Esophagus squamous epithelium (tissue), 4 donors: ENCODE measurements at regions not wholly inside any gene's neighbourhood (a gene's known extent, or its start where the extent isn't known, plus 50 kb on each side); places are given as distances from the start of the nearest gene placed in this dataset.

Experiments used
- CTCF ChIP-seq, 6 experiments: fragments of 450-650 bp in 4 of 6; fragments of 200-600 bp in 2 of 6; sonication (generic) in 2 of 6; IDR thresholded peaks; one replicate each; pipeline ENCODE4 v1.5.1; 2016 to 2019; ENCODE audit warnings: antibody characterized with exemption in 6 of 6, mild to moderate bottlenecking in 4 of 6, moderate library complexity in 4 of 6
- POLR2A ChIP-seq, 4 donors: fragments of 450-650 bp; IDR thresholded peaks; one replicate each; pipeline ENCODE4 v1.6.1; 2017; ENCODE audit warnings: antibody characterized with exemption in 4 of 4, mild to moderate bottlenecking in 4 of 4, moderate library complexity in 3 of 4

DNA sequence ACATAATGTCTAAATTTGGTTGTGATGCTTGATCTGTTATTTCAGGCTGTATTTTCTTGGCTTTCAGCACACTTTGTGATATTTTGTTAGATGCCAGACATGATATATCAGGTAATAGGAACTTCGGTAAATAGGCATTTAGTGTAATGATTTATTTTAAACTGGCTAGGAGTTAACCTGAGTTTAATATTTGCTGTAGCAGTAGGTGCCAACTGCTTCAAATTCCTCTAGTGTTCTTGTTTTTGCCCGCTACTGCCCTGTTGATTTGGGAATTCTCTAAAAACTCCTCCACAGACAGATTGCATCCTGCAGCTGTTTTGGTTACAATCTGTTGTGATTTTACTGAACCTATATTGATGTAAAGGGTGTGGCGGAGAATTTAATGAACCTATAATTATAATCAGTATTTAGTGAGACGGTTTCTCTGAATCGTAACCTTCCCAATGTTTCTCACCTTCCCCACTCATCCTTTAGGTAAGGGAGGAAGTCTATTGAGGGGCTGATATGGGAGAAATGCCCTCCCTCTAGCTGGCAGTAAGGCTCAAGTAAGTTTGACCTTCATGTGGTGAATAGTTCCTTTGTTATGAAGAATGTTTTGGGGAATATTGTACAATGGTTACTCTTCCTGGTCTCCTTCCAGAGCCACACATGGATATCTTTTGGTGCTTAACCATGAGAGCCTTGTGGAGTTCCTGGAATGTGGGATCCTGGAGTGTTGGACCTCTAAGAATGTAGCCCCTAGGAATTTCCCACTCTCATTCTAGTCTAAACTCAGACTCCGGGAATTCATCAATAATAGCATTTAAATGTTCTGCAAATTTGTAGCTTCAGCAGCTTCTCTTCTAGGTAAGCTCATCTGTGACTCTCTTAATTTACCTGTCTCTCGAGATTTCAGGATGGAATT is 634.1 kb downstream of the FSCB start:
- no peak for TF ChIP-seq CTCF (IDR thresholded peaks at IDR 0.05)
- TF ChIP-seq POLR2A (IDR thresholded peaks at IDR 0.05) = no peak
